Vagina (tissue), 2 donors: ENCODE measurements at regions not wholly inside any gene's neighbourhood (a gene's known extent, or its start where the extent isn't known, plus 50 kb on each side); places are given as distances from the start of the nearest gene placed in this dataset.

ENCODE experiments used
- DNase-seq, 2 donors: peaks; one replicate each; pipeline ENCODE4 v3.0.0-alpha.2; 2017; ENCODE audit errors: extremely low spot score in 2 of 2
- H3K27ac ChIP-seq: fragments of 200-600 bp; sonication (generic); one replicate; pipeline ENCODE4 v1.5.1; 2019
- H3K27me3 ChIP-seq: fragments of 200-600 bp; sonication (generic); one replicate; pipeline ENCODE4 v1.5.1; 2019
- H3K36me3 ChIP-seq, 2 donors: fragments of 200-600 bp; sonication (generic); one replicate each; pipeline ENCODE4 v1.5.1; 2017 to 2019
- H3K4me1 ChIP-seq: fragments of 200-600 bp; sonication (generic); one replicate; pipeline ENCODE4 v1.5.1; 2019
- H3K4me3 ChIP-seq, 2 donors: fragments of 200-600 bp; sonication (generic); 1 replicate in 1 of 2; 2 replicates in 1 of 2; pipeline ENCODE4 v1.5.1; 2016 to 2019
- H3K9me3 ChIP-seq: fragments of 200-600 bp; sonication (generic); one replicate; pipeline ENCODE4 v1.5.1; 2019
- CTCF ChIP-seq, 3 experiments: fragments of 450-650 bp in 2 of 3; fragments of 200-600 bp in 1 of 3; sonication (generic) in 1 of 3; IDR thresholded peaks; one replicate each; pipeline ENCODE4 v1.5.1; 2017 to 2019; ENCODE audit warnings: antibody characterized with exemption in 3 of 3, mild to moderate bottlenecking in 2 of 3, moderate library complexity in 2 of 3
- POLR2A ChIP-seq, 2 donors: fragments of 450-650 bp; IDR thresholded peaks; one replicate each; pipeline ENCODE4 v1.6.1; 2017; ENCODE audit warnings: antibody characterized with exemption in 2 of 2, mild to moderate bottlenecking in 2 of 2, moderate library complexity in 2 of 2
- POLR2AphosphoS5 ChIP-seq, 2 donors: sonication (generic); formaldehyde crosslinking; IDR thresholded peaks; one replicate each; pipeline ENCODE4 v1.9.0; 2017; ENCODE audit warnings: antibody characterized with exemption in 2 of 2, mild to moderate bottlenecking in 2 of 2, low read depth in 1 of 2; ENCODE audit not compliant: insufficient read depth in 1 of 2
- intact Hi-C: fragments of 100-400 bp; cut with DNase I; formaldehyde crosslinking; loops from one replicate; pipeline ENCODE4 v1.15.1; 2023

GRCh38 chr7:19377611-19378344 is 232.6 kb upstream of the FERD3L start:
- Histone ChIP-seq H3K9me3 (no peaks in the 10 kb centered on the region), H3K27me3 (no peaks in the 10 kb centered on the region), H3K36me3 (no peaks in the 10 kb centered on the region), H3K27ac (no peak overlapping the region), H3K4me3 (no peak overlapping the region), H3K4me1 (no peaks in the 10 kb centered on the region)
- intact Hi-C loops: no loop called here
- DNase-seq: no peak
- TF ChIP-seq POLR2A (IDR thresholded peaks at IDR 0.05) (no peak), CTCF (IDR thresholded peaks at IDR 0.05) (no peak), POLR2AphosphoS5 (IDR thresholded peaks at IDR 0.05; ENCODE audit: insufficient read depth in 1 of 2, low read depth in 1 of 2) (no peak)

- Histone ChIP-seq H3K27me3 (no peaks in the 10 kb centered on the region), H3K27ac (no peak overlapping the region), H3K9me3 (no peaks in the 10 kb centered on the region), H3K4me3 (no peak overlapping the region), H3K36me3 (no peaks in the 10 kb centered on the region), H3K4me1 (no peaks in the 10 kb centered on the region)
- no peak for DNase-seq
- TF ChIP-seq POLR2AphosphoS5 (IDR thresholded peaks at IDR 0.05; ENCODE audit: insufficient read depth in 1 of 2, low read depth in 1 of 2): no peak
- TF ChIP-seq POLR2A (IDR thresholded peaks at IDR 0.05): no peak
- TF ChIP-seq CTCF (IDR thresholded peaks at IDR 0.05): no peak
- intact Hi-C loops: no loop called here
These were observed 231.3 kb upstream of the FERD3L start for GRCh38 chr7:19376538-19376937.

GRCh38 chr7:19375976-19376375 is 230.8 kb upstream of the FERD3L start:
- no peaks in the 10 kb centered on the region for H3K4me1 ChIP-seq
- no peaks in the 10 kb centered on the region for H3K9me3 ChIP-seq
- intact Hi-C loops: no loop called here
- no peaks in the 10 kb centered on the region for H3K36me3 ChIP-seq
- TF ChIP-seq POLR2A (IDR thresholded peaks at IDR 0.05): no peak
- no peak for TF ChIP-seq CTCF (IDR thresholded peaks at IDR 0.05)
- TF ChIP-seq POLR2AphosphoS5 (IDR thresholded peaks at IDR 0.05; ENCODE audit: insufficient read depth in 1 of 2, low read depth in 1 of 2): no peak
- H3K4me3 ChIP-seq: no peak overlapping the region
- no peak overlapping the region for H3K27ac ChIP-seq
- H3K27me3 ChIP-seq: no peaks in the 10 kb centered on the region
- no peak for DNase-seq

GRCh38 chr7:19373334-19373733 is 228.1 kb upstream of the FERD3L start:
- no peaks in the 10 kb centered on the region for H3K4me1 ChIP-seq
- no peak overlapping the region for H3K4me3 ChIP-seq
- no peaks in the 10 kb centered on the region for H3K36me3 ChIP-seq
- intact Hi-C loops: no loop called here
- TF ChIP-seq CTCF (IDR thresholded peaks at IDR 0.05): no peak
- TF ChIP-seq POLR2A (IDR thresholded peaks at IDR 0.05): no peak
- TF ChIP-seq POLR2AphosphoS5 (IDR thresholded peaks at IDR 0.05; ENCODE audit: insufficient read depth in 1 of 2, low read depth in 1 of 2): no peak
- H3K27ac ChIP-seq: no peak overlapping the region
- H3K27me3 ChIP-seq: no peaks in the 10 kb centered on the region
- DNase-seq: no peak
- H3K9me3 ChIP-seq: no peaks in the 10 kb centered on the region

GRCh38 chr7:19369806-19370205 is 224.6 kb upstream of the FERD3L start:
- intact Hi-C loops: no loop called here
- H3K27me3 ChIP-seq: no peaks in the 10 kb centered on the region
- no peaks in the 10 kb centered on the region for H3K36me3 ChIP-seq
- no peak overlapping the region for H3K4me3 ChIP-seq
- H3K27ac ChIP-seq: no peak overlapping the region
- no peaks in the 10 kb centered on the region for H3K9me3 ChIP-seq
- TF ChIP-seq POLR2A (IDR thresholded peaks at IDR 0.05) (no peak), CTCF (IDR thresholded peaks at IDR 0.05) (no peak), POLR2AphosphoS5 (IDR thresholded peaks at IDR 0.05; ENCODE audit: insufficient read depth in 1 of 2, low read depth in 1 of 2) (no peak)
- no peaks in the 10 kb centered on the region for H3K4me1 ChIP-seq
- DNase-seq: no peak
